ENCODE measurements at regions not wholly inside any gene's neighbourhood (a gene's known extent, or its start where the extent isn't known, plus 50 kb on each side); places are given as distances from the start of the nearest gene placed in this dataset.
"Not testable (repeated sequence)": the region's sequence is repeated elsewhere in the genome, so short reads cannot be mapped to it uniquely, and the experiment has no call there.

DNA sequence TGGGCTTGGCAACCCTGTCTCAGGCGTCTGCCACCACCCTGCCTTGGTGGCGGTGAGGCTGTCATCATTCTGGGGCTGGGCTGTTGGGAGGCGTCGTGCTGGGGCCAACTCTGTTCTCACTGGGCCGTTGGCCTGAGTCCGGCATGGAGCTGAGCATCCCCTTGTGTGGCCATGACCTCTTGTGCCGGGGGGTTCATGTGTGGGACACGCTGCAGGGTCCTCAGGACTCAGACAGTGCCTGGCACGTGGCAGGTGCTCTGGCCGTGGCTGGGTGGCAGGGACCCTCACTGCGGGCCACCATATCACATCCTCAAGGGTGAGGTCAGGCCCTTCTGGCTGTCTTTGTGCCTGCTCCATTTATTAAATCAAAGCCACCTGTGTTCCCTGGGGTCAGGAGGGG lies 197.4 kb downstream of the BANP start:
- TF ChIP-seq, protein P1, sequence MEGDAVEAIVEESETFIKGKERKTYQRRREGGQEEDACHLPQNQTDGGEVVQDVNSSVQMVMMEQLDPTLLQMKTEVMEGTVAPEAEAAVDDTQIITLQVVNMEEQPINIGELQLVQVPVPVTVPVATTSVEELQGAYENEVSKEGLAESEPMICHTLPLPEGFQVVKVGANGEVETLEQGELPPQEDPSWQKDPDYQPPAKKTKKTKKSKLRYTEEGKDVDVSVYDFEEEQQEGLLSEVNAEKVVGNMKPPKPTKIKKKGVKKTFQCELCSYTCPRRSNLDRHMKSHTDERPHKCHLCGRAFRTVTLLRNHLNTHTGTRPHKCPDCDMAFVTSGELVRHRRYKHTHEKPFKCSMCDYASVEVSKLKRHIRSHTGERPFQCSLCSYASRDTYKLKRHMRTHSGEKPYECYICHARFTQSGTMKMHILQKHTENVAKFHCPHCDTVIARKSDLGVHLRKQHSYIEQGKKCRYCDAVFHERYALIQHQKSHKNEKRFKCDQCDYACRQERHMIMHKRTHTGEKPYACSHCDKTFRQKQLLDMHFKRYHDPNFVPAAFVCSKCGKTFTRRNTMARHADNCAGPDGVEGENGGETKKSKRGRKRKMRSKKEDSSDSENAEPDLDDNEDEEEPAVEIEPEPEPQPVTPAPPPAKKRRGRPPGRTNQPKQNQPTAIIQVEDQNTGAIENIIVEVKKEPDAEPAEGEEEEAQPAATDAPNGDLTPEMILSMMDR (IDR thresholded peaks at IDR 0.05): not testable (repeated sequence)
- TF ChIP-seq EZH2, EZH2phosphoT487 (IDR thresholded peaks at IDR 0.05): not testable (repeated sequence)
